Cardiac muscle cell (in vitro differentiated cells and primary cell): ENCODE measurements at regions not wholly inside any gene's neighbourhood (a gene's known extent, or its start where the extent isn't known, plus 50 kb on each side); places are given as distances from the start of the nearest gene placed in this dataset.
"Not testable (repeated sequence)": the region's sequence is repeated elsewhere in the genome, so short reads cannot be mapped to it uniquely, and the experiment has no call there.

Source experiments
- DNase-seq, 2 donors: peaks; one replicate each; pipeline versions ENCODE4 v3.0.0 to v3.0.0-alpha.2; 2010 to 2017; ENCODE audit warnings: low read depth in 1 of 2, low spot score in 1 of 2
- H3K27ac ChIP-seq: fragments of 200-600 bp; sonication (generic); 2 replicates; pipeline ENCODE4 v1.5.1; 2016
- H3K27me3 ChIP-seq: fragments of 200-600 bp; sonication (generic); 2 replicates; pipeline ENCODE4 v1.6.0; 2016; ENCODE audit warnings: control low read depth
- H3K36me3 ChIP-seq: fragments of 200-600 bp; sonication (generic); 2 replicates; pipeline ENCODE4 v1.5.1; 2016; ENCODE audit warnings: control low read depth
- H3K4me1 ChIP-seq: fragments of 200-600 bp; sonication (generic); 2 replicates; pipeline ENCODE4 v1.8.1; 2017; ENCODE audit warnings: low read depth, mild to moderate bottlenecking, mixed run types
- H3K4me3 ChIP-seq: fragments of 200-600 bp; sonication (generic); 2 replicates; pipeline ENCODE4 v1.5.1; 2016; ENCODE audit warnings: mild to moderate bottlenecking
- H3K9me3 ChIP-seq: fragments of 200-600 bp; sonication (generic); 2 replicates; pipeline ENCODE4 v1.5.1; 2017; ENCODE audit warnings: low read depth, mild to moderate bottlenecking, control low read depth
- TF ChIP-seq, protein P1 (sequence below): IDR thresholded peaks from 2 replicates; pipeline ENCODE4 v1.5.1; 2012; ENCODE audit warnings: low read depth, mild to moderate bottlenecking, low read length

DNA sequence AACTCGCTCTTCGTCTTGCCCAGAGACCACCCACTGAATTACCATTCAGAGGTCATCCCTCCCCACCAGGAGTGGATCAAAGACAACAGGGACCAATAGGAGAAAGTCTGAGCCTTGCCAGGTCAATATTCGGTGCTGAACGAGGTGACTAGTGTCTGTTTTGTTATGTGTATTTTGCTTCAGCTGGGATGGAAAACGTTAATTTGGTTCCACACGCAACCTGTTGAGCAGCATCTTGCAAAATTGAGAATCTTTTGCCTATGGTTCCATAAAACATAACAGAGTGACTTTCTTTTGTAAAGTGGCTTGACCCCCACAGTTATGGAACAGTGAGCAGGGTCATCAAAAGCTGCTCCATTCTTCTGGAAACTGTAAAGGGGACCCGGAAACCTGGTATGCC, 168.4 kb downstream of the MSX2 start:
- H3K4me1 ChIP-seq: no peaks in the 10 kb centered on the region
- no peaks in the 10 kb centered on the region for H3K36me3 ChIP-seq
- H3K27me3 ChIP-seq: no peaks in the 10 kb centered on the region
- no peaks in the 10 kb centered on the region for H3K9me3 ChIP-seq
- TF ChIP-seq, protein P1, sequence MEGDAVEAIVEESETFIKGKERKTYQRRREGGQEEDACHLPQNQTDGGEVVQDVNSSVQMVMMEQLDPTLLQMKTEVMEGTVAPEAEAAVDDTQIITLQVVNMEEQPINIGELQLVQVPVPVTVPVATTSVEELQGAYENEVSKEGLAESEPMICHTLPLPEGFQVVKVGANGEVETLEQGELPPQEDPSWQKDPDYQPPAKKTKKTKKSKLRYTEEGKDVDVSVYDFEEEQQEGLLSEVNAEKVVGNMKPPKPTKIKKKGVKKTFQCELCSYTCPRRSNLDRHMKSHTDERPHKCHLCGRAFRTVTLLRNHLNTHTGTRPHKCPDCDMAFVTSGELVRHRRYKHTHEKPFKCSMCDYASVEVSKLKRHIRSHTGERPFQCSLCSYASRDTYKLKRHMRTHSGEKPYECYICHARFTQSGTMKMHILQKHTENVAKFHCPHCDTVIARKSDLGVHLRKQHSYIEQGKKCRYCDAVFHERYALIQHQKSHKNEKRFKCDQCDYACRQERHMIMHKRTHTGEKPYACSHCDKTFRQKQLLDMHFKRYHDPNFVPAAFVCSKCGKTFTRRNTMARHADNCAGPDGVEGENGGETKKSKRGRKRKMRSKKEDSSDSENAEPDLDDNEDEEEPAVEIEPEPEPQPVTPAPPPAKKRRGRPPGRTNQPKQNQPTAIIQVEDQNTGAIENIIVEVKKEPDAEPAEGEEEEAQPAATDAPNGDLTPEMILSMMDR: no peak
- no peak overlapping the region for H3K27ac ChIP-seq
- no peak for DNase-seq
- no peak overlapping the region for H3K4me3 ChIP-seq

DNA sequence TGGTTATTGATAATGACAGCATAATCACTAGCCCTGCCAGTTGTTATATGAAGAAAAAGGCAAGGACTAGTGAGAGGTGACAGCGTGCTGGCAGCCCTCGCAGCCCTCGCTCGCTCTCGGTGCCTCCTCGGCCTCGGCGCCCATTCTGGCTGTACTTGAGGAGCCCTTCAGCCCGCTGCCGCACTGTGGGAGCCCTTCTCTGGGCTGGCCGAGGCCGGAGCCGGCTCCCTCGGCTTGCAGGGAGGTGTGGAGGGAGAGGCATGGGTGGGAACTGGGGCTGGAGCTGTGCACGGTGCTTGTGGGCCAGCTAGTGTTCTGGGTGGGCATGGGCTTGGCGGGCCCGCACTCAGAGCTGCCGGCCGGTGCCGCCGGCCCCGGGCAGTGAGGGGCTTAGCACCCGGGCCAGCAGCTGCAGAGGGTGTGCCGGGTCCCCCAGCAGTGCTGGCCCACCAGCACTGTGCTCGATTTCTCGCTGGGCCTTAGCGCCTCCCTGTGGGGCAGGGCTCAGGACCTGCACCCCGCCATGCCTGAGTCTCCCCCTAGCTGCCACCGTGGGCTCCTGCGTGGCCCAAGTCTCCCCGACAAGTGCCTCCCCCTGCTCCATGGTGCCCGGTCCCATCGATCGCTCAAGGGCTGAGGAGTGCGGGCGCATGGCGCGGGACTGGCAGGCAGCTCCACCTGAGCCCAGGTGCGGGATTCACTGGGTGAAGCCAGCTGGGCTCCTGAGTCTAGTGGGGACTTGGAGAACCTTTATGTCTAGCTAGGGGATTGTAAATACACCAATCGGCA, 156.2 kb downstream of the MSX2 start:
- H3K4me1 ChIP-seq: peaks cover 11% of the 10 kb centered on the region
- H3K27ac ChIP-seq, H3K36me3 ChIP-seq, DNase-seq, H3K4me3 ChIP-seq, H3K27me3 ChIP-seq, H3K9me3 ChIP-seq: not testable (repeated sequence)

GRCh38 chr5:174877987-174878386, 153.6 kb downstream of the MSX2 start:
- peak in 1 of 2 donors; percentile 35 for DNase-seq
- Histone ChIP-seq H3K27me3 (no peaks in the 10 kb centered on the region), H3K36me3 (no peaks in the 10 kb centered on the region), H3K4me3 (no peak overlapping the region), H3K9me3 (no peaks in the 10 kb centered on the region), H3K4me1 (peaks cover 14% of the 10 kb centered on the region), H3K27ac (peak overlapping the region; percentile 82)
- TF ChIP-seq, protein P1: no peak

GRCh38 chr5:174872271-174872670, 147.9 kb downstream of the MSX2 start:
- TF ChIP-seq, protein P1: no peak
- peak in 1 of 2 donors; percentile 5 for DNase-seq
- H3K27me3 ChIP-seq: no peaks in the 10 kb centered on the region
- H3K4me3 ChIP-seq: no peak overlapping the region
- H3K9me3 ChIP-seq: no peaks in the 10 kb centered on the region
- no peak overlapping the region for H3K27ac ChIP-seq
- no peaks in the 10 kb centered on the region for H3K36me3 ChIP-seq
- H3K4me1 ChIP-seq: peaks cover 3% of the 10 kb centered on the region

- no peak for DNase-seq
- Histone ChIP-seq H3K36me3 (no peaks in the 10 kb centered on the region), H3K4me1 (no peaks in the 10 kb centered on the region), H3K27me3 (no peaks in the 10 kb centered on the region), H3K4me3 (no peak overlapping the region), H3K9me3 (no peaks in the 10 kb centered on the region), H3K27ac (no peak overlapping the region)
- TF ChIP-seq, protein P1: no peak
Observed at GRCh38 chr5:174852143-174852542, 127.8 kb downstream of the MSX2 start.

DNA sequence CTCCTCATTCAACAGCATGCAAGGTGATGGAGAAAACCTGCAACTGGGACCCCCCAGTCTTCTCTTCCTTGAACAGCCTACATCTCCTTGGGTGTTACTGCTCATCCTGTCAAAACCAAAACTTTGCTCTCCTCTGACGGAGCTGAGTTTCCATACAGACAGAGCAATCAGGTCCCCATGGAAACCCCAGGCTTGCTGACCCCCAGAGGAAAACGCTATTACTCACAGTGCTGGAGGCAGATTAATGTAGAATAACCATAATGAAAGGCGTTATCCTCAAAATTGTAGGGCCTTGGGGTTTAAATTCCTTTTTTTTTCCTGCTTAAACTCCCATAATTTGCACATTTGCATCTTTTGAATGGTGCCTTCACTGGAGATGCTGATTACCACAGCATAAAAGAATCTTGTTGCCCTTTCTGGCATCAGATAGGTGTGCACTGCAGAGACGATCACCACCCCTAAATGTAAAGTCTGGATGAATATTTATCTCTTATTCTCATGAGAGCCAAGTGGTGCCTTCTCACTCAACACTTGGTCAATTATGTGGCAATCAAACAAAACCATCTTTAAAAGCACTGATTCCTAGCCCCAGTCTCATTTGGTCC, 126.3 kb downstream of the MSX2 start:
- TF ChIP-seq, protein P1: no peak
- H3K9me3 ChIP-seq: no peaks in the 10 kb centered on the region
- H3K4me1 ChIP-seq: no peaks in the 10 kb centered on the region
- H3K36me3 ChIP-seq: no peaks in the 10 kb centered on the region
- H3K27me3 ChIP-seq: no peaks in the 10 kb centered on the region
- H3K4me3 ChIP-seq: no peak overlapping the region
- DNase-seq: no peak
- H3K27ac ChIP-seq: no peak overlapping the region
